Type B pancreatic cell (in vitro differentiated cells): ENCODE measurements at regions not wholly inside any gene's neighbourhood (a gene's known extent, or its start where the extent isn't known, plus 50 kb on each side); places are given as distances from the start of the nearest gene placed in this dataset.

Experiments
- DNase-seq: peaks from one replicate; pipeline ENCODE4 v3.0.0; 2021; ENCODE audit warnings: mixed read lengths; ENCODE audit not compliant: unreplicated experiment; ENCODE audit errors: extremely low spot score
- H3K27ac Mint-ChIP-seq: 2 replicates; pipeline ENCODE4 v1.8.0; 2021; ENCODE audit warnings: mild to moderate bottlenecking, mixed read lengths
- H3K27me3 Mint-ChIP-seq: 2 replicates; pipeline ENCODE4 v1.8.0; 2021; ENCODE audit warnings: mixed read lengths
- H3K36me3 Mint-ChIP-seq: 2 replicates; pipeline ENCODE4 v1.8.0; 2021; ENCODE audit warnings: mixed read lengths
- H3K4me1 Mint-ChIP-seq: one replicate; pipeline ENCODE4 v1.8.0; 2021; ENCODE audit warnings: mixed read lengths; ENCODE audit not compliant: unreplicated experiment
- H3K4me3 Mint-ChIP-seq: 2 replicates; pipeline ENCODE4 v1.8.0; 2021; ENCODE audit warnings: mild to moderate bottlenecking, mixed read lengths
- H3K9me3 Mint-ChIP-seq: 2 replicates; pipeline ENCODE4 v1.8.0; 2021; ENCODE audit warnings: mixed read lengths
- CTCF ChIP-seq: fragments of 200-600 bp; sonication (generic); conservative IDR thresholded peaks from 2 replicates; pipeline ENCODE4 v1.5.0; 2021; ENCODE audit warnings: antibody characterized with exemption, mild to moderate bottlenecking

- Mint-ChIP-seq H3K9me3 (no peaks in the 10 kb centered on the region), H3K36me3 (no peaks in the 10 kb centered on the region), H3K4me1 (peaks cover 5% of the 10 kb centered on the region), H3K27me3 (no peaks in the 10 kb centered on the region), H3K27ac (no peak overlapping the region), H3K4me3 (no peak overlapping the region)
- no peak for DNase-seq
- no peak for TF ChIP-seq CTCF
Measured at GRCh38 chr14:87784386-87784785, 208.6 kb downstream of the GALC start.

- no peak for TF ChIP-seq CTCF
- no peak for DNase-seq
- H3K4me1 Mint-ChIP-seq, result peaks cover 1% of the 10 kb centered on the region
- H3K9me3 Mint-ChIP-seq, result no peaks in the 10 kb centered on the region
- no peaks in the 10 kb centered on the region for H3K36me3 Mint-ChIP-seq
- H3K27me3 Mint-ChIP-seq, result no peaks in the 10 kb centered on the region
- H3K27ac Mint-ChIP-seq, result no peak overlapping the region
- no peak overlapping the region for H3K4me3 Mint-ChIP-seq
Measured at GRCh38 chr14:87783071-87783470, 209.9 kb downstream of the GALC start.

- Mint-ChIP-seq H3K4me1 (no peaks in the 10 kb centered on the region), H3K4me3 (no peak overlapping the region), H3K36me3 (no peaks in the 10 kb centered on the region), H3K27ac (no peak overlapping the region), H3K27me3 (no peaks in the 10 kb centered on the region), H3K9me3 (no peaks in the 10 kb centered on the region)
- no peak for DNase-seq
- TF ChIP-seq CTCF, result no peak
Measured at GRCh38 chr14:87772854-87773253, 220.1 kb downstream of the GALC start.

GRCh38 chr14:87767567-87767901, 225.4 kb downstream of the GALC start:
- no peaks in the 10 kb centered on the region for H3K4me1 Mint-ChIP-seq
- no peak for DNase-seq
- no peak overlapping the region for H3K27ac Mint-ChIP-seq
- TF ChIP-seq CTCF, result no peak
- peaks cover 2% of the 10 kb centered on the region for H3K9me3 Mint-ChIP-seq
- no peak overlapping the region for H3K4me3 Mint-ChIP-seq
- H3K27me3 Mint-ChIP-seq, result no peaks in the 10 kb centered on the region
- H3K36me3 Mint-ChIP-seq, result no peaks in the 10 kb centered on the region

- Mint-ChIP-seq H3K9me3 (peaks cover 6% of the 10 kb centered on the region), H3K27me3 (no peaks in the 10 kb centered on the region), H3K36me3 (no peaks in the 10 kb centered on the region), H3K4me1 (peaks cover 7% of the 10 kb centered on the region), H3K4me3 (no peak overlapping the region), H3K27ac (no peak overlapping the region)
- DNase-seq, result no peak
- TF ChIP-seq CTCF, result no peak
Measured at GRCh38 chr14:87758876-87759275, 234.1 kb downstream of the GALC start.

- no peak for TF ChIP-seq CTCF
- DNase-seq, result no peak
- Mint-ChIP-seq H3K36me3 (no peaks in the 10 kb centered on the region), H3K4me3 (no peak overlapping the region), H3K9me3 (no peaks in the 10 kb centered on the region), H3K27ac (no peak overlapping the region), H3K27me3 (no peaks in the 10 kb centered on the region), H3K4me1 (peaks cover 7% of the 10 kb centered on the region)
Measured at GRCh38 chr14:87756661-87757060, 236.3 kb downstream of the GALC start.
